Hepatic stellate cell (primary cell): ENCODE measurements at regions not wholly inside any gene's neighbourhood (a gene's known extent, or its start where the extent isn't known, plus 50 kb on each side); places are given as distances from the start of the nearest gene placed in this dataset.
A peak's percentile ranks its signal among the peaks of the same experiment; 100 is the strongest.
"Not testable (repeated sequence)": the region's sequence is repeated elsewhere in the genome, so short reads cannot be mapped to it uniquely, and the experiment has no call there.

Experiments
- DNase-seq: peaks from one replicate; pipeline ENCODE4 v3.0.0; 2011; ENCODE audit warnings: low spot score

GRCh38 chr12:92987362-92987761 is 58.3 kb upstream of the EEA1 start:
- peak; percentile 43 for DNase-seq

DNA sequence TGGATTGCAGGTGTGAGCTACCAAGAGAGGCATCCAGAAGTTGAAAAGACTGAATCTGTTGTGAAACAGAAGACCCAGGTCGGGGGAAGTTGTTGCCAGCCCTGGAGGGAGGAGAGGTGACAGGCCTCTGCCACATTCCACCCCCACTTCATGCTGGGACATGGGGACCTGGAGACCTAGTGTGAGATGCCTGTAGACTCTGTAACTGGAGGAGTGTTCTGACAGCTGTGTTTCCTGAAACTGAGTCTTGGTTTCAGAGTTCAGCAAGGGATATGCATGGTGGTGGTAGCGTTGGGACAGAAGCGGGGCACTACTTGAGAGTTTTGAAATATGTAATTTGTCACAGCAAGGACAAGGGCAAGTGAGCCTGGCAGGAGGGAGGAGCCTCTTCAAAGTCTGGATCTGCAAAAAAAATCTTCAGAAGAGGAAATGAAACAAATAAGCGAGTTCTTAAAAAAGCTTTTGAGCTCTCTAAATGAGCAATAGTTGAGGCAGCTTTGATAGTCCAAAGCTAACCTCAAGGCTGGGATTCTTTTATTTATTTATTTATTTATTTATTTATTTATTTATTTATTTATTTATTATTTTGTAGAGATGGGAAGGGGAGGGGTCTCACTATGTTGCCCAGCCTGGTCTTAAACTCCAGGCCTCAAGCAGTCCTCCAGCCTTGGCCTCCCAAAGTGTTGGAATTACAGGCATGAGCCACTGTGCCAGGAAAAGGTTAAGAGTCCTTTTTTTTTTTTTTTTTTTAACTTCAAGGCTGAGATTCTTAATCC is 58.9 kb upstream of the EEA1 start:
- DNase-seq, result no peak

DNA sequence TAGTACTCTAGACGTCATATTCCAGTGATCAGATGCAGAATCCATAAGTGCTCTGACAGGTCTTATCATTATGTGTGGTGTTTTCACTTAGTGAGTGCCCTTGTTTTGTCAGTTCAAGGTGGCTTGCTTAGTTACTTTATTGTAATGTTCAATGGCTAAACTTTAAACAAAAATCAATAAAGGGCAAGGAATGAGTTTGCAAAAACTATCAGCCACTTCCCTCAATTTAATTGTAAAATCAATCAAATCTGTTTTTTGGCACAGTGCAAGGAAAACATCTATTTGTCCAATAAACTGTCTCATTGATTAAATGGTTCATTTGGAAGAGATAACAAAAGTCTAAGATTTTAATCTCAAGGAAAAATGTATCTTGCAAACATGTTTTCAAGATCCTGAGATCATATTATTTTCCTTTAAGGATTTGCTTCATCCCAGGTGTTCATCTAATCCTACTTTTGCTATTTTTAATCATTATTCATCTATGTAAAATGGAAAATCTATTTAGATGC is 59.6 kb upstream of the EEA1 start:
- DNase-seq, result no peak

DNA sequence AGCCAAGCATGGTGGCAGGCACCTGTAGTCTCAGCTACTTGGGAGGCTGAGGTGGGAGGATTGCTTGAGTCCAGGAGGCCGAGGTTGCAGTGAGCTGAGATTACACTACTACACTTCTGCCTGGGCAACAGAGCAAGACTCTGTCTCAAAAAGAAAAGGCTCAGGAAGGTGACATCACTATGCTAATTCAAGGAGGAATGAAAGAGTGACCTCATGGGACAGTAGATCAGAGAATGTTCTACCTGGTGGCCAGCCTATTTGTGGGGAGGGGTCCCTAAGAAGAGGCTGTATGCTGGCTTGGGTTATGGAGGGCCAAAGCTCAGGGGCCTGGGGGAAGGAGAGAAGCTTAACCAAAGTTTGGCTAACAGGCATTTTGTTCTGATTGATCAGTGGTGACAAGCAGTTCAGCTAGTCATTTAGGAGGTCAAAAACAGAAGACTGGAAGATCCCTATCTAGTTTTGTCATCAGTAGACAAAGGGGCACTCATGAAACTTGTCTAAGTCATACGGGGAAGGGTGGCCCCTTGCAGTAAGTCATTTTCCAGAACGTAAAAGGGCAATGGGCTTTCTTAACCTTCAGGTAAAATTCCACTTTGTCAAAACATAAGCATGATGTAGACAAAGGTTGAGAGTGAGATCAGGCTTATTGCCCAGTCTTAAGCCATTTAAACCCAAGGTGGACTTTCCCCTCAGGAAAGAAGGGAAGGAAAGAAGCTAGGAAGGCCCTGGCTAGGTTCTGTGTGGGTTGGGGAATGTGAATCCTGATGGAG is 60.8 kb upstream of the EEA1 start:
- DNase-seq, result no peak

- DNase-seq, result no peak
These were observed 62.0 kb upstream of the EEA1 start for GRCh38 chr12:92991134-92991533.

- DNase-seq, result no peak
These were observed 62.9 kb upstream of the EEA1 start for GRCh38 chr12:92992041-92992440.

DNA sequence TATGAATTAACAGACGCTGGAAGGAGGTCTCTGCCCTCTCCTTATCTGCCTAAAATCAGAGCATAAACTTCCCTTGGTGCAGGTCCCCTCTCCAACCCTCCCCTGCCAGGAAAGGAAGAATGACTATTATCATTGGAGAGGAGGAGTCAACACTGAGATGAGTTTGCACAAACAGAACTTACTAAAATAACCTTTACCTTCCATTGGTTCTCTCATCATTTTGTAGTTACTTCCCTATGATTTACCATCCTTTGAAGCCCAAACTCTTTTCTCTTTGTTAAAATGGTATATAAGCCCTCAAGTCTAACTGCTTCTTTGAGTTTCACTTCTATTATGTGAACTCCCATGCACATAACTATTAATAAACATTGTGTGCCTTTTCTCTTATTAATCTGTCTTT is 64.2 kb upstream of the EEA1 start:
- DNase-seq, result no peak

GRCh38 chr12:92995258-92995903 is 66.3 kb upstream of the EEA1 start:
- no peak for DNase-seq

DNA sequence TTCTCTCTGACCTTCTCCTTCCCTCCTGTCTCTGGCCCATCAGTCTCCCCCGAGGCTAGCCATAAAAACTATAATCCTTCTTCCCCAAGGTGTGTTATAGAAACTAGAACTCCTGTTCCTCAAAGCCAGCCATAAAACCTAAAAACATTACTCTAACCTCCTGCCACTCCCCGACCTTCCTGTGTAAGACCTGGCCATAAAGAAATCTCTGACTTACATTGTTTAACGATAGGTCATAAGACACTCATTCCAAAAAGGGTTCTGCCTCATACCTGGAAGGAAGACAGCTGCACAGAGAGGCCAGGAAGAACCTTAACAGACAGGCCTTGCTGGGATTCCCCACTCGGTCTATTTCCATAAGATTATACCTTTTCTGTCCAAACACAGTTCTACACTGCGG is 70.9 kb upstream of the EEA1 start:
- DNase-seq, result no peak

- DNase-seq, result no peak
These were observed 72.3 kb upstream of the EEA1 start for GRCh38 chr12:93001407-93001806.

DNA sequence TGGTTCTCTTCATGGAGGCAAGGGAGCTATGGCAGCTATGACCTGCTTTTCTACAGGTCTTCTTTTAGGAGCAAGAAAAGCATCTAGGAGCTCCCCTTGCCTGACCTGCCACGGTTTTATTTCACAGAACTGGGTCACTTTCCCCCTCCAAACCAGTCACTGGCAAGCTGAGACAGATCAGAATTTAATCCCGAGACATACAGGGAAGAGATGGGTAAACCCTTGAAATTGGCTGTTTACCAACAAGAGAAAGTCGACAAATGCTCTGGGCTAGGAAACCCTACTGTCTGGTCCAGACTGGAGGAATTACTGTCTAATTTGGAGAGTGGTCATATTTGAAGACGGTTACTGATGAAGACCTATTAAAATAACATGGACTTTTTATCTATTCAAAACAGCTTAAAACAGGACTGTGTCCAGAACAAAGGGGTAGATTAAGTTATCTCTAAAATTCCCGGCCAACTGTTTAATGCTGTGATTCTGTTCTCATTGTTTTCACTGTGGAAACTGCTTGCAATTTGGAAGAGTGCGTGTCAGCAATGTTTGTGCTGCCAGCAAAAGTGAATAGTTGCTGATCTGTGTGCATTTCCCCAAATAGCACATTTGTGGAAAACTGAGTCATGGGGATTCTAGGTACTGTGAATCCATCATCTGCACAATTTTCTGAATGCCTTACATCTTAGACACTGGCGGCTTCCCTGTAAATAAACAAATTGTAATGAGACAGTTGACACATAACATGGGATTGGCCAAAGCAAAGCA is 73.4 kb upstream of the EEA1 start:
- peak; percentile 48 for DNase-seq

DNA sequence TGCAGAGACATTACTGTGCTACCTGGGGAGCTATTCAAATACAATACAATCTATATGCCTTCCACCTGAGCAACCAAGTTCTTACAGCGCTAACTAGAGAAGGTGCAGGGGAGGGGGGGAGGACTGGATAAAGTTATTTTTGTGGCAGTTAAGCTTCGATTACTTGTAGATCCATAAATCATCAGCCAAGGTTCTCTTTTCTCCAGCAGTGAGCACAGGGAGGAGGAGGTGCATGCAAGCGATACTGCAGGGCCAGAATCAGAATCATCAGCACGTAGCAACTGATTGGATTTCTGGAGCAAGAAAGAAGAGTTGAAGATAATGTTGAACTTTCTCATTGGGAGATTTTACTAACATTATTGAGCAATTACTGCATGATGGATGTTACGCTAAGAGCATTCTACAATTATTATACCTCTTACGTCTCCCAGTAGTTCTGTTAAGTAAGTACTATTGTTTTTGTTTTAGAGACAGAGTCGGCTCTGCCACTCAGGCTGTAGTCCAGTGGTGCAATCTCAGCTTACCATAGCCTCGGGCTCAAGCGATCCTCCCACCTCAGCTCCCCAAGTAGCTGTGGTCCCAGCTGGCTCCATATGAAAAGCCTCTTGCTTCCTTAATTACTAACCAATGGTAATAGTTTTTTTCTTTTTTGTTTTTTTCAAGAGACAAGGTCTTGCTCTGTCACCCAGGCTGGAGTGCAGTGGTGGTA is 74.6 kb upstream of the EEA1 start:
- DNase-seq, result no peak

GRCh38 chr12:93005928-93006392 is 76.9 kb upstream of the EEA1 start:
- no peak for DNase-seq

- no peak for DNase-seq
These were observed 77.5 kb upstream of the EEA1 start for GRCh38 chr12:93006471-93007208.

GRCh38 chr12:93007544-93007943 is 78.4 kb upstream of the EEA1 start:
- DNase-seq, result no peak

DNA sequence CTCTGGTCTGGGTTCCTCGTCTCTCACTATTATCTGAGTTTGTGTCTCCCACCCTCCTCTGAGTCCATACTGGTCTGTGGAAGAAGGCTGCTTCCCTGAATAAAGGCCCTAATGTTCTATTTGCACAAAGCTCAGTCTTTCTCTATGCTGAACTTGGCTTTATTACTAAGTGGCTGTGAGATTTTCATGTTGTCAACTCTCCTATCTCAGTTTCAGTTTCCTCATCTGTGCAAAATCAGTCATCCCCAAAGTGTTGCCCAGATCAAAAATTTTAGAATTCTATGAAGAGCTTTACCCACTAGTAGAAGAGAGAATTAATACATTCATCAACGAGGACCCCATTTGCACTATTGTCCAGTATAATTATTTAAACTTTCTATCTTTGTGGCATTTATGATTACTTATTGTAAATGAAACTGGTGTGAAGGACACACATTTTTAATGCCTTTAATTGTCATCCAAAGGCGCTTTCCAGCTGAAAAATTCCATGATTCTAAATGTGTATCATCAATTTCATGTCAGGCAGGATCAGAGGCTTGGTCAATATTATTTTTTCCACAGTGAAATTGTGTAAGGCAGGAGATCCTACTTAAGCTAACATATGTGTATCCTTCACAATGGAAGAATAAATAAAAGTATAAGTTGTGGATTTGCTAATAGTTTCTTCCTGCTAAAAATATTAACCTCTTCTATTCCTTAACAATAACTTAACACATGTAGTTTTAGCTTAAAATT is 79.1 kb upstream of the EEA1 start:
- DNase-seq, result no peak

DNA sequence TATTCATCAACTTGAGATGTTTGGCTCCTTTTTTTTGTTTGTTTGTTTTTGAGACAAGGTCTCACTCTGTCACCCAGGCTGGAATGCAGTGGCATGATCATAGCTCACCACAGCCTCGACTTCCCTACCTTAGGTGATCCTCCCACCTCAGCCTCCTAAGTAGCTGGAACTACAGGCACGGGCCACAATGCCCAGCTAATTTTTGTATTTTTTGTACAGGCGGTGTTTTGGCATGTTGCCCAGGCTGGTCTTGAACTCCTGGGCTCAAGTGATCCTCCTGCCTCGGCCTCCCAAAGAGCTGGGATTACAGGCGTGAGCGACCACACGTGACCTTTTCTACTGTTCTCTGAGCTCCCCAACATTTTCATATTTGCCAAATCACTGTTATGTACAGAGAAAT is 79.8 kb upstream of the EEA1 start:
- not testable (repeated sequence) for DNase-seq

- no peak for DNase-seq
These were observed 80.4 kb upstream of the EEA1 start for GRCh38 chr12:93009533-93009932.

GRCh38 chr12:93010461-93010860 is 81.4 kb upstream of the EEA1 start:
- DNase-seq, result no peak

DNA sequence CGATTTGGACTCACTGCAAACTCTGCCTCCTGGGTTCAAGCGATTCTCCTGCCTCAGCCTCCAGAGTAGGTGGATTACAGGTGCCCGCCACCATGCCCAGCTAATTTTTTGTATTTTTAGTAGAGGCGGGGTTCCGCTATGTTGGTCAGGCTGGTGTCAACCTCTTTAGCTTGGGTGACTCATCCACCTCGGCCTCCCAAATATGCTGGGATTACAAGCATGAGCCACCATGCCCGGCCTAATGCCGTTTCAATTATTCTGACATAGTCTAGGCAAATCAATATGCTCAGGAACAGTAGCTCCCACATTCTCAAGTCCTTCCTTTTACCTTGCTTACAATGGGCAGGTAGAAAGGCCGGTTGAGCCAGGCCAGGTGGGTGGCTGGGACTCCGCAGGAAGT is 82.0 kb upstream of the EEA1 start:
- DNase-seq, result no peak
